GM18861 (cell line): ENCODE measurements at regions not wholly inside any gene's neighbourhood (a gene's known extent, or its start where the extent isn't known, plus 50 kb on each side); places are given as distances from the start of the nearest gene placed in this dataset.
"Not testable (repeated sequence)": the region's sequence is repeated elsewhere in the genome, so short reads cannot be mapped to it uniquely, and the experiment has no call there.

Source experiments
- ATAC-seq: cut with Tn5 transposase; IDR thresholded peaks from one replicate; pipeline ENCODE4 v1.9.1; 2021; ENCODE audit not compliant: unreplicated experiment

DNA sequence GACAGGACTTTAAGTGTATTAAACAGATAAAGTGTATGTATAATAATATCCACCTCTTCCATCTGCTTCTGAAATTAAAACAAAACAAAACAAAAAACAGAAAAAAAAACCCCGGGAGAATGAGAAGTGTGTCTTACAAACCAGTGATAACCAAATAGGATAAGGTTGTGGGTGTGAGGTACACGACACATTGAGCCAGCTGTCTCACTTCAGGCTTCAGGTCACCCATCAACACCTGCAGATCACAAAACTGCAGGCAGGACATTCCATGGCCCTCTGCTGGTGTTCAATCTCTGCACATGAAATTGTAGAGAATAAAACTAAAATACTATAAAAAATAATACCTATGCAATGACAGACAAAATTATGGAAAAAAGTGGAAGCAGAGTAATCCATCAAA lies 339.9 kb downstream of the SFMBT2 start:
- ATAC-seq: no peak

DNA sequence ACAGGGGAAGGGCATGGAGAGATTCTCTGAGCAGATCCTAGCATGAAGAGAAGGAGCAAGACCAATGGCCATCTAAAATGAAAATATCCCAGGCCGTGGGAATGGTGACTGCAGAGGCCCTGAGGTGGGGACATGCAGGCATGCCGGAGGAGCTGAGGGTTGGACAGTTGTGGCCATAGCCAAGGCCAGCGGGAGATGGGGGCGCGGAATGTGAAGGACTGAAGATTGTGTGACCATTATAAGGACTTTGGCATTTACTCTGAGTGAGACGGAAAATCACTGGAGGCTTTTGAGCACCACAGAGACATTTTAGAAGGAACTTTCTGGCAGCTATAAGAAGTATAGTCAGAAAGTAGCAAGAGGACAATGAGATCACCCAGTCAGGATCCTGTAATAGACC lies 341.1 kb downstream of the SFMBT2 start:
- ATAC-seq: no peak

- ATAC-seq: no peak
Measured at GRCh38 chr10:7056216-7056615, 354.6 kb downstream of the SFMBT2 start.

- ATAC-seq: no peak
Measured at GRCh38 chr10:7054915-7055314, 355.9 kb downstream of the SFMBT2 start.

DNA sequence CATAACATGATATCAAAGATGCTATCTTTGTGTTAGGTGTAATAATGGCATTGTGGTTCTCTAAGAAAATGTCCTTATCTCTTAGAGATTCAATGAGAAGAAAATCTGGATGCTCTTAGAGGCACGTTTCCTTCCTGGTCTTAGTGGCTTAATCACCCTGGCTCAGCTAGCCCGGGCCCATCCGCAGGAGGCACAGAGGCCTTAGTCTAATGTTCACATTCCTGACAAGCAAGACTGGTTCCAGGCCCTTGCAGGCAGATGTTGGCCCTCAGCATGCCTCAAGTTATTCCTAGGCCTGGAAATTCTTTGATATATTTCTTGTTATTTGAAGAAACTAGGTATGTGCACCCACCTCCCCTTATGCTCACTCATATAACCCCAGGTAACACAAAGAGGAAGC lies 357.6 kb downstream of the SFMBT2 start:
- ATAC-seq: no peak

DNA sequence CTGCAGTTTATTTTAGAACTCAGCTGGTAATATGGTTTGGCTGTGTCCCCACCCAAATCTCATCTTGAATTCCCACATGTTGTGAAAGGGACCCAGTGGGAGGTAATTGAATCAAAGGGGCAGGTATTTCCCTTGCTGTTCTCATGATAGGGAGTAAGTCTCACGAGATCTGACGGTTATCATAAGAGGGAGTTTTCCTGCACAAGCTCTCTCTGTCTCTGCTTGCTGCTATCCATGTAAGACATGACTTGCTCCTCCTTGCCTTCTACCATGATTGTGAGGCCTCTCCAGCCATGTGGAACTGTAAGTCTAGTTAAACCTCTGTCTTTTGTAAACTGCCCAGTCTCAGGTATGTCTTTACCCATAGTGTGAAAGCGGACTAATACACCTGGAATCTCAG lies 360.8 kb downstream of the SFMBT2 start:
- not testable (repeated sequence) for ATAC-seq

DNA sequence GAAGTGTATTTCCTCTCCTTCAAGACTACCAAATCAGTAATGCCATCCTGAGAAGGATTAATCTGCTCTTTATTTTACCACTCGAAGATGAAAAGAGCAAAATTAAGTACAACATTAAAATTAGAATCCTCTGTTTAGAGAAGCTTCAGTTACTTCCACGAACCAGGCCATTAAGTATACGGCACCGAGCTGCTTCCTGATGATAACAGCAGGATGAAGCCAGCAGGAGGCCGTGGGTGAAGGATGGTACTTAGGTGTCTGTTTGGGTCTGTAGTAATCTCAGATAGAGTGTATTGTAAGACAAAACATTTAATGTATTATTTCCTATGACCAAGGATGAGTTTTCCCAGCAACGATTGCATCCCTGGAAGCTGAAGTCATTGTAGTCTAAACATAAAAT lies 362.8 kb downstream of the SFMBT2 start:
- no peak for ATAC-seq

DNA sequence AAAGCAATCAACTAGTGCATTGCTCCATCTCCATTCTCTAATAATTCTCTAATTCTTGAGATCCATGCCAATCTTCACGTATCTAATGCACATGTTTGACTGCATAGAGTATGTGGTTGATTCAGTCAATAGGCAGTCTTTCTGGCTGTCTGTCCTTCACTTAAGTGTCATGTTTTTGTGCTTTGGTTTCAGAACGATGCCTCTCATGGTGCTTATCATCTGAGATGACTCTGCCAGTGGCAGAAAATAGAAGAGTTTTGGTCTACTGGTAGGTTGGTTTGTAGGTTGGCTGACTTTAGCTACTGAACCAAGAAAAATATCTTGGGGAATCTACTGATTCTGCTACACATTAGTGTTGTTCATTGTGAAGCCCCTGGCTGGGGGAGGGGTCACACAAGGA lies 364.2 kb downstream of the SFMBT2 start:
- ATAC-seq: peak; percentile 49

DNA sequence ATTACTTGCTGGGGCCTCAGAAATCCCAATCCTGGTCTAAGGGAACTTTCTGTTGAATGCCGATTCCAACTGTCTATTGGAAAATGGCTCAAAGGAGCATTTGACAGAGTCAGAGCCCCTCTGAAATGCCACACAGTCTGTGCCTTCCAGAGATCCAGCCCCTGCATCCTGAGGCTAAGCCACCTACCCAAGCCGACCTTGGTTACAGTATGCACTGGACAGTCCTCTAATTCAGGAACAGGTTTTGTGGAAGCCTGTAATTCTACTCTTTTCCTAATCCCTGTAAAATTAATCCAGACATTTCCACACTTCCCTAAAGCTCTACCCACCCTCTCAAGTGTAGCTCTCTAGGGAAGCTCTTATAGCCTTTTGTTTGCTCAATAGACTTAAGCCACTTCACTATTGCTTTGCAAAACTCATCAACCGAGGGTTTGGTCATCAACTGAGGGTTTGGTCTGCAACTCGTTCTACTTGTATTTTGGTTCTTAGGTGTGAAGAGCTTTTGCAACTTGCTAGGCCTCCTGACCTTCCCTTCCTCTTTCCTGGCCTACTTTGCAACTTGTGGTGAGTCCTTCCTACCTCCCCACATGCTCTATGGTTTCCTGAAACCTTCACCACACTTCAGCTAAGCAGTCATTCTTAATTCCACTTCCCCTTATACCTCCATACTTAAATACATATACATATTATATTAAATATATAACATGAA lies 364.8 kb downstream of the SFMBT2 start:
- ATAC-seq: peak; percentile 67

DNA sequence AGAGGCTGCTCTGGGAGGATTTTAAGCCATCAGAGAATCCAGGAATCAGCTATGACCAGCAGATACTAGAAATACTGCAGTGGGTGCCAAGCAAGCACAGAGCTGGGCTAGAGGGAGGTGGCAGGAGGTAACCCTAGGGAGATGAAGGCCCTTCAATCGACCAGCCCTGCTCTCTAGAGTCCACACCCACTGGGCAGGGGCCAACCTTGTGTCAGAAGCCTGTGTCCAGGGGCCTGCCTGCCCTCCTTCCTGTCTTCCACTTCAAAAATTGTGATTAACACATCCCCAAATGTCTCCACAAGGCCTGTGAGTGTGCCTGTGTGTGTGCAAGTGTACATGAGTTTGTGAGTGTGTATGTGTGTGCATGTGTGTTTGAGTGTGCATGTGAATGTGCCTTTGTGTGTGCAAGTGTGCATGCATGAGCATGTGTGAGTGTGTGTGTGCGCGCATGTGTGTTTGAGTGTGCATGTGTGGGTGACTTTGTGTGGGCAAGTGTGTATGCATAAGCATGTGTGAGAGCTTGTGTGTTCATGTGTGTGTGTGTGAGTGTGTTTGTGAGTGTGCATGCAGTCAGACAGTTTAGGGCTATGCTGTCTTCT lies 367.7 kb downstream of the SFMBT2 start:
- ATAC-seq: no peak

- no peak for ATAC-seq
Measured at GRCh38 chr10:7042419-7043054, 368.3 kb downstream of the SFMBT2 start.

GRCh38 chr10:7042000-7042399 lies 368.8 kb downstream of the SFMBT2 start:
- ATAC-seq: no peak

GRCh38 chr10:7040681-7041080 lies 370.2 kb downstream of the SFMBT2 start:
- ATAC-seq: no peak

- no peak for ATAC-seq
Measured at GRCh38 chr10:7039859-7040258, 371.0 kb downstream of the SFMBT2 start.

DNA sequence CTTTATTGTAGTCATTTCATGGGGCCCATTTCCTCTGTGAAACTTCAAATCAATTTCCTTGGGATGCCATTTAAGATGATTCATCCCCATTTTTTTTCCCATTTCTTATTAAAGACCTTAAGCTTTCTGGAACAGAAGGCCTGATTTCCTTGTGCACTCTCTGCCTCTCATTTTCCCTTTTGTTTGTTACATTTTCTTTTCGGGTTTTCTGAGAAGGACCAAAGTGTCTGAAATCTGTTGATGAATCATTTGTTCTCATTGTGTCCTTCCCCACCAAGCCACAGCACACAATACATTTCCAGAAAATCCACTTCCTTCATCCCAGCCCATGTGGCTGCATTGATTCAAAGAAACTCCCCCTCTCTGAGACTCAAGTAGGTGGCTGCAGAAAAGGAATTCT lies 372.4 kb downstream of the SFMBT2 start:
- ATAC-seq: no peak

DNA sequence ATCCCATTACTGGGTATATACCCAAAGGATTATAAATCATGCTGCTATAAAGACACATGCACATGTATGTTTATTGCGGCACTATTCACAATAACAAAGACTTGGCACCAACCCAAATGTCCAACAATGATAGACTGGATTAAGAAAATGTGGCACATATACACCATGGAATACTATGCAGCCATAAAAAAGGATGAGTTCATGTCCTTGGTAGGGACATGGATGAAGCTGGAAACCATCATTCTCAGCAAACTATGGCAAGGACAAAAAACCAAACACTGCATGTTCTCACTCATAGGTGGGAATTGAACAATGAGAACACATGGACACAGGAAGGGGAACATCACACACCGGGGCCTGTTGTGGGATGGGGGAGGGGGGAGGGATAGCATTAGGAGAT lies 373.4 kb downstream of the SFMBT2 start:
- not testable (repeated sequence) for ATAC-seq

- no peak for ATAC-seq
Measured at GRCh38 chr10:7036951-7037350, 373.9 kb downstream of the SFMBT2 start.

GRCh38 chr10:7035126-7035761 lies 375.6 kb downstream of the SFMBT2 start:
- ATAC-seq: no peak

DNA sequence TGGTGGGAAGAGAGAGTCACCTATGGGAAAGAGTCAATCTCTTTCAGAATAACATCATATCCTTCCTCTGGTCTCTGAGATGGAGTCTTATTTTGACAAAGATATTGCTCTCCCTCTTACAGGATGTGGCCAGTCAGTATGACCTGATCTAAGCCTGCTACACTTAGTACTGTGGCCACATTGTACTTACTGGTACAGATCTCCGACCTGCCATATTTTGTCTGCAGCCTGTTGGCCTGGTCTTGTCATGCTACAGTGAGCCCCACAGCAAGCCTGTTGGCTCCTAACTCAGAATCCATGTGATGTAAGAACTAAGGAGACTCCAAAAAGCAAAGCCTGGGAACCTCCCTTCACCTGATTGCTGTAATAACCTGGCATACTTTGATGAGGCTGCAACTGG lies 377.8 kb downstream of the SFMBT2 start:
- ATAC-seq: no peak

GRCh38 chr10:7030134-7030855 lies 380.5 kb downstream of the SFMBT2 start:
- ATAC-seq: no peak

- ATAC-seq: no peak
Measured at GRCh38 chr10:7029672-7030071, 381.2 kb downstream of the SFMBT2 start.
